T-helper 1 cell treated with Interleukin-12 subunit alpha and Interleukin-12 subunit beta and Interleukin-4 antibody, amounts not matched to agents 30 μg/mL and 1 μg/mL, for 36 hours (primary cell): ENCODE measurements at regions not wholly inside any gene's neighbourhood (a gene's known extent, or its start where the extent isn't known, plus 50 kb on each side); places are given as distances from the start of the nearest gene placed in this dataset.

Experiments used
- H3K27ac Mint-ChIP-seq: one replicate; pipeline ENCODE4 v1.8.0; 2021; ENCODE audit warnings: mild to moderate bottlenecking, mixed read lengths
- H3K27me3 Mint-ChIP-seq: one replicate; pipeline ENCODE4 v1.8.0; 2021; ENCODE audit warnings: low read depth, mixed read lengths
- H3K36me3 Mint-ChIP-seq: one replicate; pipeline ENCODE4 v1.8.0; 2021; ENCODE audit warnings: low read depth, mixed read lengths
- H3K4me1 Mint-ChIP-seq: one replicate; pipeline ENCODE4 v1.8.0; 2021; ENCODE audit warnings: low read depth, mixed read lengths
- H3K4me3 Mint-ChIP-seq: one replicate; pipeline ENCODE4 v1.8.0; 2021; ENCODE audit warnings: mild to moderate bottlenecking, moderate library complexity, mixed read lengths
- H3K9me3 Mint-ChIP-seq: one replicate; pipeline ENCODE4 v1.8.0; 2021; ENCODE audit warnings: mixed read lengths

DNA sequence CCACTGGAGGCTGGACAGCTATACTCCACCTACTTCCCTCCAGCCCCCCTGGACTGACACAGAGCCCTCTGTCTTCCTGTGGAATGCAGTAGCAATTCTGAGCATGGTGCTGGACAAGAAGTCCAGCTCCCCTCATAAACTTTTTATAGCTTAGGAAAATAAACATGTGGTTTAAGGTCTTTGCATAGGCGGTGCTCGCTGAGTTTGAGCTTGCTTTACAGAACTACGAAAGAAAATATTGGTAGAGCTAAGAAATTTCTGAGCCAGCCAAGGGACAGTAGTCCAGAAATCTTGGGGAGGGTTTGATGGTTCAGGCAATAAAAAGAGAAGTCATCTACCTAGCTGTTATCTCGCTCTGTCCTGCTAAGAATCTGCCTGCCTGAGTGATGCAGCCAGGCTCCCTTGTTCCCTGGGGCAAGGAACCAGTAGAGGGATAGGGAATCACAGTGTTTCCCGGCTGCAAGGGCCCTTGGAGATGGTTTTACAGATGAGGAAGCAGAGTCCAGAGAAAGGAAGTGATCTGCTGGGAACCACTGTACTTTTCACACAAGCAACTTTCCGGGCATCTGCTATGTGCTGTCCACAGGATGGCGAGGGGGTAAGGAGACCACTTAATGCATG, 343.4 kb downstream of the CDC5L start:
- Mint-ChIP-seq H3K9me3 (no peaks in the 10 kb centered on the region), H3K4me3 (no peak overlapping the region), H3K4me1 (no peaks in the 10 kb centered on the region), H3K36me3 (no peaks in the 10 kb centered on the region), H3K27ac (no peak overlapping the region), H3K27me3 (no peaks in the 10 kb centered on the region)

DNA sequence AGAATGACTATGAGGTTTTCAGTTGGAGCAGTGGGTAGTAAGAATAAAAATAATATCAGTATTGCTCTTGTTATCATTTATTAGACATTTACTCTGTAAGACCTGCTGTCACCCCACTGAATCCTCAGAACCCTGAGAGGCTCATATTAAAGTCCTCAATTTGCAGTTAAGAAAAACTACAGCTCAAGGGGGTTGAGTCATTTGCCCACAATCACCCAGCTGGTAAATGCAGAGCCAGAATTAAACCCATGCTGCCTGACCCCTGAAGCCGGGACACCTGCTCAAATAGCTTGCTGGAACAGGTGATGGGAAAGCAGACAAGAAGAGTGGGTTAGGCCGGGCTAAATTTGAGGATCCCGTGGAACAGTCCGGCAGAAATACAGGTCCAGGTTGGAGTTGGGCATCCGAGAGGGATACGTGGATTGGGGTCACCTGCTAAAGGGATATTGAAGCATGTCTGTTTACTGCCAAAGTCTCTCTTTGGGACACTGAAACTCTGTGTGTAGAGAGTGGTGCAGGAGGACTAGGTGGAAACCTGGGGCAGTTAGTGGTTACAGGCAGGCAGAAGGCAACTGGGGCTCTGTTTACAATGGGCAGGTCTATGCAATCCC, 344.1 kb downstream of the CDC5L start:
- no peak overlapping the region for H3K4me3 Mint-ChIP-seq
- no peak overlapping the region for H3K27ac Mint-ChIP-seq
- H3K4me1 Mint-ChIP-seq = no peaks in the 10 kb centered on the region
- no peaks in the 10 kb centered on the region for H3K27me3 Mint-ChIP-seq
- H3K9me3 Mint-ChIP-seq = no peaks in the 10 kb centered on the region
- H3K36me3 Mint-ChIP-seq = no peaks in the 10 kb centered on the region

DNA sequence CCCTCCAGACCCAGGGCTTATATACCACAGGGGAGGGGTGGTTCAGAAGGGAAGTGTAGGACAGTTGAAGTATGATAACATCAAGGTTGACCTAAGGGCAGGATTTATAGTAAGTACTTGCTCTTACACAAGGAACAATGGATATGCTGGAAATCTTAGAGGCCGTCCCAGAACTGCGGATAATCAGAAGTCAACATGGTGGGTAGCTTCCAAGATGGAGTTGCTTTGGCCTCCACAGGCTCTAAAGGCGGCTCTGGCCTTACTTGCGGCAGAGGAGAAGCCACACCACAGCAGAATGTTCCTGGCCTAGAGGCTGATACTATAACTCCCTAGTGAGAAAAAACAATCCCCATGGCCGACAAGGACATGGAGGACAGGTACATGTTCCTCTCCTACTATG, 344.7 kb downstream of the CDC5L start:
- Mint-ChIP-seq H3K4me1 (no peaks in the 10 kb centered on the region), H3K27ac (no peak overlapping the region), H3K4me3 (no peak overlapping the region), H3K27me3 (no peaks in the 10 kb centered on the region), H3K36me3 (no peaks in the 10 kb centered on the region), H3K9me3 (no peaks in the 10 kb centered on the region)

DNA sequence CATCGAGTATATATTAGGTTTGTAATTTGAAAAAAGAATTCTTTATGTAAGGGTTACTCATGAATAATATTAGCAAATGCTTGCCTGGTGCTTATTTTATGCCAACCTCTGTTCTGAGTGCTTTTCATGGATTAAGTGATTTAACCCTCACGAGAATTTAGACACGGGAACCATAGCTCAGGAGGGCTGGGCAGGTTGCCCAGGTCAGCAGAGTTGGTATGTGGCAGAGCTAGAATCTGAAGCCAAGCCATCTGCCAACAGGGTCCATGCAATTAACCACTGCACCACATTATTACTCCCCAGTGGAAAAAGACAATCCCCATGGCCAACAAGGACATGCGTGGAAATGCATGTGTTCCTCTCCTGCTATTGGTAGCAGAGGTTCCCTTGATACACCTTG, 345.6 kb downstream of the CDC5L start:
- H3K4me1 Mint-ChIP-seq = no peaks in the 10 kb centered on the region
- no peaks in the 10 kb centered on the region for H3K9me3 Mint-ChIP-seq
- no peak overlapping the region for H3K4me3 Mint-ChIP-seq
- H3K36me3 Mint-ChIP-seq = no peaks in the 10 kb centered on the region
- H3K27ac Mint-ChIP-seq = no peak overlapping the region
- no peaks in the 10 kb centered on the region for H3K27me3 Mint-ChIP-seq

DNA sequence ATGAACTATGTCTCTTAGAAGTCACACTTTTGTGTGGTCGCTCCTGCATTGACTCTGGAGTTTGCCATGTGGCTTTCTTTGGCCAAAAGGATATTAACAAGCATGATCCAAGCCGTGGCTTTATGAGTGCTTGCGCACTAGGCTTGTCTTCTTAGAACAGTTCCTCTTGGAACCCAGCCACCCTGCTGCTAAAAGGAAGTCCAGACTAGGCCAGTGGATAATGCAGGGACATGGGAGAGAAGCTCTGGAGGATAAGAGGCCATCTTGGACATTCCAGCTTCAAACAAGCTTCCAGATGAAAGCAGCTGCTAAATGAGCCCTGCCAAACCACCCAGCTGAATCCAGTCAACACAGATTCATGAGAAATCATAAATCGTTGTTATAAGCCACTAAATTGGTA, 346.4 kb downstream of the CDC5L start:
- H3K27ac Mint-ChIP-seq = no peak overlapping the region
- H3K4me3 Mint-ChIP-seq = no peak overlapping the region
- H3K27me3 Mint-ChIP-seq = no peaks in the 10 kb centered on the region
- H3K9me3 Mint-ChIP-seq = no peaks in the 10 kb centered on the region
- no peaks in the 10 kb centered on the region for H3K36me3 Mint-ChIP-seq
- no peaks in the 10 kb centered on the region for H3K4me1 Mint-ChIP-seq

DNA sequence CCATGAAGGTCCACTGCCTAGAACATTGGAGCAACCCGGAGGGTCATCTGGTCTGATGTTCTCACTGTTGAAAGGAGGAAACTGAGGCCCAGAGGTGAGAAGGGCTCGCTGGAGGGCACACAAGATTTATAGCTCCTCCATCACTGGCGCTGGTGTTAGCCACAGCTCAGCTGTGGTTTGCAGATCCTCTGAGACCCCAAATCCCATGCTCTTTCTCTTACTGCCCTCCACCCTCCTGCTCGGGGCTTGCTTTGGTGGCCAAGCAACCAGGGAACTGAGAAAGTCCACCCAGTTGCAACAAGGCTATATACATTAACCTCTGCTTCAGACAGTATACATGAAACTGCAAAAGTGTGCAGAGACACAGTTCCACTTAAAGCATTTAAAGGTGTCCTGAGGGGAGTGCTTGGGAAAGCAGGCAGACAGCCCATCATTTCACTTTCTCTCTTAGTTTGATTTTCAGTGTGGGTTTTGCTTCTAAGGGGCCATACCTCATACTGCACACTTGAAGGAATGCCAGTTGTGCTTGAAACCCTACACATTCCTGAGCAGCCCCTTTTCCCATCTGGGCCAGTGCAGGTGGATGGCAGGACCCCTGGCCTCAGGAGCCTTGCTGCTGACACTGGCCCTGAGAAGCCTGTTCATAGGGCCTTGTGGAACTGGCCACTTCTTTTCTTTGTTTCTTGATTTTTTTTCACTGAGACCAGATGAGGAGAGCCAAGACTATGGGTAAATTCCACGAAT, 347.6 kb downstream of the CDC5L start:
- Mint-ChIP-seq H3K36me3 (no peaks in the 10 kb centered on the region), H3K4me1 (no peaks in the 10 kb centered on the region), H3K4me3 (no peak overlapping the region), H3K27ac (no peak overlapping the region), H3K9me3 (no peaks in the 10 kb centered on the region), H3K27me3 (no peaks in the 10 kb centered on the region)

DNA sequence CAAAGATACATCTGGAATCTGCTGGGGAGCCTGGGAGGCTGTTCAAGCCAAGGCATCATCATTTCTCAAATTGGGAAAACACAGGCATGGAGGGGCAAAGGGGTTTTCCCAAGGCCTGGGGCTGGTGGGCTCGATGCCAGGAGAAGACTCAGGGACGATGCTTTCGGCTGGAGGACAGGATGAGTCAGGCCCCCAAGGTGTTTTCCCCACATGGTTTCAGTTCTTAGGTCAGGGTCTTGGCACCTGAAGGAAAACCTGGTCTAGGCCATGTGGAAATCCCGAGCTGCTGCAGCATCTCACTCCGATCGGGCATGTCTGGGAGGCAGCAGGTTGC, 348.1 kb downstream of the CDC5L start:
- no peaks in the 10 kb centered on the region for H3K4me1 Mint-ChIP-seq
- H3K36me3 Mint-ChIP-seq = no peaks in the 10 kb centered on the region
- H3K9me3 Mint-ChIP-seq = no peaks in the 10 kb centered on the region
- H3K27me3 Mint-ChIP-seq = no peaks in the 10 kb centered on the region
- H3K4me3 Mint-ChIP-seq = no peak overlapping the region
- no peak overlapping the region for H3K27ac Mint-ChIP-seq

DNA sequence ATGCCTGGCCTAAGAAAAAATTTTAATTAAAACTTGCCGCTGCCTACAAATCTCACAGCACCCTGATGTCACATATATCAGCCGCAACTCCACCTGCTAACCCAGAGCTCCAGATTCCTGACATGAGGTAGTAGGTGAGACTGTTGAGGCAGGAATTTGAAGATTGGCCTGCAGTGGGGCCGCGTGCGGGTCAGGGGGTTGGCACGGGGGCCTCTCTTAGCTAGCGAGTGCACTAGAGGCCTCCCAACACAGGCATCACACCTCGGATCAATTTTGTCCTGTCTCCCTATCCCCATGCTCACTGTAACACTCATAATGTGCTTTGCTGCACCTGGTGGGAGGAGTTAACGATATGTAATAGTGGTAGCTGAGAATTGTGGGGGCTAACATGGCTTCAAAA, 349.8 kb downstream of the CDC5L start:
- H3K27me3 Mint-ChIP-seq = no peaks in the 10 kb centered on the region
- H3K27ac Mint-ChIP-seq = no peak overlapping the region
- no peaks in the 10 kb centered on the region for H3K4me1 Mint-ChIP-seq
- no peak overlapping the region for H3K4me3 Mint-ChIP-seq
- H3K36me3 Mint-ChIP-seq = no peaks in the 10 kb centered on the region
- no peaks in the 10 kb centered on the region for H3K9me3 Mint-ChIP-seq

DNA sequence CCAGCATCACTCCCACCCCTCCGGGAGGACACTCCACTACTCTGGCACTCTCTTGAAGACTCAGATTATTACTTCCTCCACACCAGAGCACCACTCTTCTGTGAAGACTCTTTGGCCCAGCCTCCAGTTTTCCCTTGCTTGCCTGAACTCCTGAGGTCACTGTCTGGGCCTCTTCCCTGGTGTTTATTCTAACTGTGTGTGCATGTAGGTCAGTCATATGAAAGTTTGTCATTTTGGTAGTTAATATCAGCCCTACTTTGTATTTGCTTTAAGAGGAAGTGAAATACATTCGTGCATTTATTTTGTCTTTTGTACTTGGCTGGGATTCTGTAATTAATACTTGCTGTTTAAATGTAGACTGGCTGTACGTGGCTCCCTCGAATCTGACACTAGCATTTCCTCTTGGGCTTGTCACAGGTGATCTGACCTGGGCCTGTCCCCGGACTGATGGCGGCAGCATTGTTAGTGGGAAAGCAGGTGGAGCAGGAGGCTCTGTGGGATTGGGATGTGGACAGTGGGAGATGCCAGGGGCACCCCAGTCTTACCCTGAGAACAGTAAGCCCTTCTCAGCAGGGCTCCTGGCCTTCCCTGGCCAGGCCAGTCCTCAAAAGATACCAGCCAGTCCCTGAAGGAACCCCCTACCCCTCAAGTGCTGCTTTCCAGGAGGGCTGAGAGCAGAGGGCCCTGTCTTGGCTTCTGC, 350.5 kb downstream of the CDC5L start:
- Mint-ChIP-seq H3K36me3 (no peaks in the 10 kb centered on the region), H3K27ac (no peak overlapping the region), H3K4me3 (no peak overlapping the region), H3K4me1 (no peaks in the 10 kb centered on the region), H3K27me3 (no peaks in the 10 kb centered on the region), H3K9me3 (no peaks in the 10 kb centered on the region)

DNA sequence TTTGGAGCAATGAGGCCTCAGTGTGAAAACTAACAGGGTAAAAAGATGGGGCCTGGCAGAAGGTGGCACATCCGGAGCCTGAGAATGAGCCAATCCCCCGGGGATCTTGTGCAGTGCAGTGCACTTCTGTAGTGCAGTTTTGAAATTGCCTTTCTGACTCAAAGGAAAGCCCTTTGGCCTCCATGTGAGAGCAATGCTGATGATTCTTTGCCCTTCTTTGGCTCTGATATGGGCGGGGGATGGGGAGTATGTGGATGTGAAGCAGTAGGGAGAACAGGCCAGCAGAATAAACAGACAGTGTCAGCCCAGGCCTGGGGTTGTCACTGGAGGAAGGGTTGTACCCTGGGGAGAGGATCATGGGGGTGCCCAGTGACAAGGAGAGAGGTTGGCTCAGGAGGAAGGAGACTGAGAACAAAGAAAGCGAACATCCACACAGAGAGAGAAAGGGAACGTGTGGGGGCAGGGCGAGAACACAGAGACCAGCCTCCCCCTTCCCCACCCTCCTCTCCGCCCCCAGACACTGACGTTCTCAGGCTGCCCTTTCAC, 351.2 kb downstream of the CDC5L start:
- H3K4me1 Mint-ChIP-seq = no peaks in the 10 kb centered on the region
- H3K27ac Mint-ChIP-seq = no peak overlapping the region

DNA sequence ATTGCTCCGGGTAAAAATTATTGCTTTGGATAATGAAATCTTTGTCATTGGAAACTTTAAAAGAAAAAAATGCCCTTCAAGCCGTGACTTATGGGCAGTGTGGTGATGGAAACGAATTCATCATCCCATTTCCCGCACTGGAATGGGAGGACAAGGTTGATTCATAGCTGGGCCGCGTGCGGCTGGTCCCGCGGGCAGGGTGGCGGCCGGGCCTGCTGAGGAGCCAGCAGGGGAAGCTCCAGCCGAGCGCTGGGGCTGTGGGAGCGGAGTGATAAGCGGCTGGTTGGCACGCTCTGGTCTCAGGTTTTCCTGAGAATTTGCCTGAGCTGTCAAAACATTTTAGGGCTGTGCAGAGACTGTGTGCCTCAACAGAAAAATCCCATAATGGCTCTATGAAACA, 351.7 kb downstream of the CDC5L start:
- peaks cover 6% of the 10 kb centered on the region for H3K27me3 Mint-ChIP-seq
- no peaks in the 10 kb centered on the region for H3K4me1 Mint-ChIP-seq
- no peak overlapping the region for H3K4me3 Mint-ChIP-seq
- no peak overlapping the region for H3K27ac Mint-ChIP-seq
- H3K36me3 Mint-ChIP-seq = no peaks in the 10 kb centered on the region
- H3K9me3 Mint-ChIP-seq = peaks cover 7% of the 10 kb centered on the region

More for the DNA sequence above, 351.2 kb downstream of the CDC5L start:
- Mint-ChIP-seq H3K36me3 (no peaks in the 10 kb centered on the region), H3K27me3 (peaks cover 4% of the 10 kb centered on the region), H3K4me3 (no peak overlapping the region), H3K9me3 (peaks cover 4% of the 10 kb centered on the region)

DNA sequence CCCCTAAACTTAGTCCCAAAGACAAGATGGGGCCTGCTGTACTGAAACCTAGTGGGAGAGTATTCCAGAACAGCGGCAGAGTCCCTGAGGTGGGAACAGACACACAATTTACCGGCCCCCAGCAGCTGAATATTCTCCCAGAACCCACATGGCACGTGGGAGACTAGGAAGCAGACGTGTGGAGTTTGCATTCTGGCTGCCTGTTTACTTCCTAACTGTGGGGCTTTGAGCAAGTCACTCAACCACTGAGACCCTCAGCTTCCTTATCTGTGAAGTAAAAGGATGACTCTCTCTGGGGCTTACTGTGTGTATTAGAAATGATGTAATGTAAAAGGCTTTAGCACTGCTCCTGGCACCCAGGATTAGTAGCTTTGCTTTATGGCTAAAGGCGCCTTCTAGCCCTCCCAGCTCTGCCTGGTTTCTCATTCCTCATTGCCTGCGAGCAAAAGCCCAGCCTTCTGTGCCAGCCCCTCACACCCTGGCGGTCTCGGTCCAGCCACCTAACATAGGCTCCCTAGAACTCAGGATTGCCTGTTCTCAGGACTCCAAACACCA, 353.1 kb downstream of the CDC5L start:
- H3K36me3 Mint-ChIP-seq = peaks cover 2% of the 10 kb centered on the region
- H3K4me1 Mint-ChIP-seq = no peaks in the 10 kb centered on the region
- H3K9me3 Mint-ChIP-seq = peaks cover 7% of the 10 kb centered on the region
- H3K4me3 Mint-ChIP-seq = no peak overlapping the region
- no peak overlapping the region for H3K27ac Mint-ChIP-seq
- peaks cover 6% of the 10 kb centered on the region for H3K27me3 Mint-ChIP-seq

DNA sequence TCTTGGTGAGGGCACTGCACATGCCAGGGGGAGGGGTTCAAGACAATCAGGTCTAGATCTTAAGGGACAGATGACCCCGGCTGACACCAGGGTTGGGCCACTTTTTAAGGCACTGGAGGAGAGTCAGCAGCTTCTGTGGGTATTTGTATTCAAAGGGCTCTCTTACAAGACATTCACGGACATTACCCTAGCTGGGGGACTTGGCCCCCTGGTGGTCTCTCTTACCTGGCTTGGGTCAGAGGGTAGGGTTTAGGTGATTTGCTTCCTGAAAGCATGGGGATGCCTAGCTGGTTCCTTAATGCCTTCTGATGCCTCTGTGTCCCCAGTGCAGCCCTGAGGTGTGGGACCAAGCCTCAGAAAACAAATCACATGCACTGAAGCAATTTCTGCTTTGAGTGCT, 354.7 kb downstream of the CDC5L start:
- no peaks in the 10 kb centered on the region for H3K4me1 Mint-ChIP-seq
- H3K9me3 Mint-ChIP-seq = peaks cover 7% of the 10 kb centered on the region
- H3K27ac Mint-ChIP-seq = no peak overlapping the region
- H3K27me3 Mint-ChIP-seq = peaks cover 6% of the 10 kb centered on the region
- H3K36me3 Mint-ChIP-seq = peaks cover 2% of the 10 kb centered on the region
- H3K4me3 Mint-ChIP-seq = no peak overlapping the region

DNA sequence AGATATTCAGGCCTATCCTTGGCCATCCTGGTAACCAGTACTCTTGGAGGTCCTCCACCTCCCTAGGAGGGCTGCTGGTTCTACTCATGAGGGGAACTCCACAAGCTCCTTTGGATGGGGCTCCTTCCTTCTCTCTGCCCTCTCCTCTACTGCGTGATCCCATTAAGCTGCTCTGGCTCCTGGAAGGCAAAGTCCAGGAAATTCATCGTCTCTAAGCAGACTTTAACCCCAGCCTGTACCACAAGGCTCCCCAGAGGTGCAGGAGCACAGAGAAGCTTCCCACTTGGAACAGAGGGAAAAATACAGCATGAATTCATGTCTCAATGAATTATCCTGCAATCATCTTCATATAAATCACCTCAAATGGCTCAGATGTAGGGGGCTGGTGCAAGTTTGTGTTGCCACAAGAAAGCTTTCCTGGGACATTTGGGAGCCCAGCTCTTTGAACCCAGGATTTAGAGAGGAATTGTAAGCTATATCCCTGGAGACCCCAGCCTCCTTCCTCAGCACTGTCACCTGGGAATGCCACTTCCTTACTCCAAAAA, 355.4 kb downstream of the CDC5L start:
- Mint-ChIP-seq H3K9me3 (peaks cover 7% of the 10 kb centered on the region), H3K27me3 (peaks cover 6% of the 10 kb centered on the region), H3K4me3 (no peak overlapping the region), H3K4me1 (no peaks in the 10 kb centered on the region), H3K36me3 (peaks cover 2% of the 10 kb centered on the region), H3K27ac (no peak overlapping the region)
